Breast epithelium (tissue), 3 donors: ENCODE measurements at regions not wholly inside any gene's neighbourhood (a gene's known extent, or its start where the extent isn't known, plus 50 kb on each side); places are given as distances from the start of the nearest gene placed in this dataset.

Experiments used
- CTCF ChIP-seq, 3 donors: fragments of 450-650 bp; IDR thresholded peaks; one replicate each; pipeline ENCODE4 v1.5.1; 2016 to 2017; ENCODE audit warnings: antibody characterized with exemption in 3 of 3, mild to moderate bottlenecking in 3 of 3, moderate library complexity in 3 of 3
- POLR2AphosphoS5 ChIP-seq, 3 donors: sonication (generic); formaldehyde crosslinking; IDR thresholded peaks; one replicate each; pipeline ENCODE4 v1.6.1; 2017; ENCODE audit warnings: antibody characterized with exemption in 3 of 3

GRCh38 chr4:149279776-149280175 is 535.9 kb downstream of the IQCM start:
- TF ChIP-seq CTCF (IDR thresholded peaks at IDR 0.05) (no peak), POLR2AphosphoS5 (IDR thresholded peaks at IDR 0.05) (no peak)
